AG08395 (cell line): ENCODE measurements at regions not wholly inside any gene's neighbourhood (a gene's known extent, or its start where the extent isn't known, plus 50 kb on each side); places are given as distances from the start of the nearest gene placed in this dataset.
"Not testable (repeated sequence)": the region's sequence is repeated elsewhere in the genome, so short reads cannot be mapped to it uniquely, and the experiment has no call there.

Source experiments
- DNase-seq: peaks from one replicate; pipeline ENCODE4 v3.0.0; 2012; ENCODE audit warnings: mixed read lengths, low spot score

- no peak for DNase-seq
Observed at GRCh38 chr2:167582619-167583018, 664.8 kb downstream of the STK39 start.

- no peak for DNase-seq
Observed at GRCh38 chr2:167581961-167582574, 665.3 kb downstream of the STK39 start.

- DNase-seq, result no peak
Observed at GRCh38 chr2:167579826-167580225, 667.6 kb downstream of the STK39 start.

GRCh38 chr2:167575276-167575675 lies 672.1 kb downstream of the STK39 start:
- DNase-seq, result no peak

- no peak for DNase-seq
Observed at GRCh38 chr2:167572883-167573619, 674.3 kb downstream of the STK39 start.

GRCh38 chr2:167570370-167570769 lies 677.0 kb downstream of the STK39 start:
- no peak for DNase-seq

GRCh38 chr2:167563885-167564619 lies 675.8 kb downstream of the XIRP2 start:
- not testable (repeated sequence) for DNase-seq

GRCh38 chr2:167558272-167558991 lies 670.2 kb downstream of the XIRP2 start:
- not testable (repeated sequence) for DNase-seq

- no peak for DNase-seq
Observed at GRCh38 chr2:167555098-167555720, 666.9 kb downstream of the XIRP2 start.

GRCh38 chr2:167553635-167554034 lies 665.4 kb downstream of the XIRP2 start:
- no peak for DNase-seq

GRCh38 chr2:167551416-167551815 lies 663.1 kb downstream of the XIRP2 start:
- no peak for DNase-seq

- DNase-seq, result no peak
Observed at GRCh38 chr2:167550448-167550847, 662.2 kb downstream of the XIRP2 start.

- DNase-seq, result no peak
Observed at GRCh38 chr2:167548396-167548795, 660.1 kb downstream of the XIRP2 start.

- no peak for DNase-seq
Observed at GRCh38 chr2:167544602-167545001, 656.3 kb downstream of the XIRP2 start.

GRCh38 chr2:167543721-167544120 lies 655.4 kb downstream of the XIRP2 start:
- DNase-seq, result no peak

GRCh38 chr2:167537743-167538142 lies 649.5 kb downstream of the XIRP2 start:
- DNase-seq, result no peak

GRCh38 chr2:167534443-167534842 lies 646.2 kb downstream of the XIRP2 start:
- no peak for DNase-seq

GRCh38 chr2:167524786-167525185 lies 636.5 kb downstream of the XIRP2 start:
- DNase-seq, result no peak

- no peak for DNase-seq
Observed at GRCh38 chr2:167510071-167510759, 621.9 kb downstream of the XIRP2 start.

- DNase-seq, result peak; percentile 1
Observed at GRCh38 chr2:167509586-167509985, 621.3 kb downstream of the XIRP2 start.

GRCh38 chr2:167508709-167509108 lies 620.4 kb downstream of the XIRP2 start:
- no peak for DNase-seq
